ENCODE measurements at regions not wholly inside any gene's neighbourhood (a gene's known extent, or its start where the extent isn't known, plus 50 kb on each side); places are given as distances from the start of the nearest gene placed in this dataset.

GRCh38 chrX:125940985-125941384 lies 225.1 kb downstream of the DCAF12L2 start:
- TF ChIP-seq, protein P1, sequence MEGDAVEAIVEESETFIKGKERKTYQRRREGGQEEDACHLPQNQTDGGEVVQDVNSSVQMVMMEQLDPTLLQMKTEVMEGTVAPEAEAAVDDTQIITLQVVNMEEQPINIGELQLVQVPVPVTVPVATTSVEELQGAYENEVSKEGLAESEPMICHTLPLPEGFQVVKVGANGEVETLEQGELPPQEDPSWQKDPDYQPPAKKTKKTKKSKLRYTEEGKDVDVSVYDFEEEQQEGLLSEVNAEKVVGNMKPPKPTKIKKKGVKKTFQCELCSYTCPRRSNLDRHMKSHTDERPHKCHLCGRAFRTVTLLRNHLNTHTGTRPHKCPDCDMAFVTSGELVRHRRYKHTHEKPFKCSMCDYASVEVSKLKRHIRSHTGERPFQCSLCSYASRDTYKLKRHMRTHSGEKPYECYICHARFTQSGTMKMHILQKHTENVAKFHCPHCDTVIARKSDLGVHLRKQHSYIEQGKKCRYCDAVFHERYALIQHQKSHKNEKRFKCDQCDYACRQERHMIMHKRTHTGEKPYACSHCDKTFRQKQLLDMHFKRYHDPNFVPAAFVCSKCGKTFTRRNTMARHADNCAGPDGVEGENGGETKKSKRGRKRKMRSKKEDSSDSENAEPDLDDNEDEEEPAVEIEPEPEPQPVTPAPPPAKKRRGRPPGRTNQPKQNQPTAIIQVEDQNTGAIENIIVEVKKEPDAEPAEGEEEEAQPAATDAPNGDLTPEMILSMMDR (IDR thresholded peaks at IDR 0.05), result no peak
- no peak for TF ChIP-seq POLR2A (IDR thresholded peaks at IDR 0.05)

Measured in heart left ventricle (tissue), 13 donors.